ENCODE measurements at regions not wholly inside any gene's neighbourhood (a gene's known extent, or its start where the extent isn't known, plus 50 kb on each side); places are given as distances from the start of the nearest gene placed in this dataset.

DNA sequence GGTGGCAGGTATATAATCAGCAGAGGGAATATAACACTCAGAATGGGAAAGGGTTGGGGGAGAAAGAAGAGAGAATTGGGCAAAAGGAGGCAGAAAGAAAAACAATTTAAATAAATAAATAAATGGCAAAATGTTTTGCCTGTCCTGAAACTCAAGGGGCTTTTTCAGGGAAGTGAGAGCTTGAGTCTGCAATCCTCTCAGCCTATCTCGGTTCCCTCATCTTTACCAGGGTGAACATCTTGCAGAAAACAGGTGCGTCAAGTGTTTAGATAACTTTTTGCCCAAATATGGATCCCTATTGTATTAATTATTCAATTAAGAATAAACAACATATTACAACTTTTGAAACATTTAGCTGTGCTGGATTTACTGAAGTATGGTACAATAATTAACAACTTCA is 343.0 kb upstream of the EDIL3 start:
- DNase-seq (ENCODE audit: low spot score): no peak
- TF ChIP-seq, protein P1, sequence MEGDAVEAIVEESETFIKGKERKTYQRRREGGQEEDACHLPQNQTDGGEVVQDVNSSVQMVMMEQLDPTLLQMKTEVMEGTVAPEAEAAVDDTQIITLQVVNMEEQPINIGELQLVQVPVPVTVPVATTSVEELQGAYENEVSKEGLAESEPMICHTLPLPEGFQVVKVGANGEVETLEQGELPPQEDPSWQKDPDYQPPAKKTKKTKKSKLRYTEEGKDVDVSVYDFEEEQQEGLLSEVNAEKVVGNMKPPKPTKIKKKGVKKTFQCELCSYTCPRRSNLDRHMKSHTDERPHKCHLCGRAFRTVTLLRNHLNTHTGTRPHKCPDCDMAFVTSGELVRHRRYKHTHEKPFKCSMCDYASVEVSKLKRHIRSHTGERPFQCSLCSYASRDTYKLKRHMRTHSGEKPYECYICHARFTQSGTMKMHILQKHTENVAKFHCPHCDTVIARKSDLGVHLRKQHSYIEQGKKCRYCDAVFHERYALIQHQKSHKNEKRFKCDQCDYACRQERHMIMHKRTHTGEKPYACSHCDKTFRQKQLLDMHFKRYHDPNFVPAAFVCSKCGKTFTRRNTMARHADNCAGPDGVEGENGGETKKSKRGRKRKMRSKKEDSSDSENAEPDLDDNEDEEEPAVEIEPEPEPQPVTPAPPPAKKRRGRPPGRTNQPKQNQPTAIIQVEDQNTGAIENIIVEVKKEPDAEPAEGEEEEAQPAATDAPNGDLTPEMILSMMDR (conservative IDR thresholded peaks at IDR 0.05; ENCODE audit: low read depth): no peak
- ChIA-PET POLR2A (ENCODE audit: low non-redundant PET) (no interaction called here), CTCF (no interaction called here)
- no peak overlapping the region for H3K27ac ChIP-seq

DNA sequence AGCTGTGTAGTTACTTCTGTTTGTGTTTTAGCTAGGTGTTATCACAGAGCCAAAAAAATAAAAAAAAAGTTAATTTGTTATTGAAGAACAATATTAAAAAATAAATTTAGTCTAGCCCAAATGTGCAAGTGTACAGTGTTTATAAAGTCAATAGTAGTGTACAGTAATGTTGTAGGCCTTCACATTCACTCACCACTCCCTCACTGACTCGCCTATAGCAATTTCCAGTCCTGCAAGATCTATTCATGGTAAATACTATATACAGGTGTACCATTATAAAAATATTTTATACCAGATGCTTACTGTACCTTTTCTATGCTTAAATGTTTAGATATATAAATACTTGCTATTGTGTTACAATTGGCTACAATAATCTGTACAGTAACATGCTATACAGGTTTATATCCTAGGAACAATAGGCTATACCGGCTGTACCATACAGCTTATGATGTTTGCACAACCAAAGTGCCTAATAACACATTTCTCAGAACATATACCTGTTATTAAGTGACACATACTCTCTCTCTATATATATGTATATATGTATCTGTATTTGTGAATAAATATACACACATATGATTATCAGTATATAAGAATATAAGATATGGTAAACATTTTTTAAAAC is 341.4 kb upstream of the EDIL3 start:
- H3K27ac ChIP-seq: no peak overlapping the region
- ChIA-PET POLR2A (ENCODE audit: low non-redundant PET) (no interaction called here), CTCF (interaction anchor here (0.6 to 0.7 kb wide), 2 partner anchors 547 to 1899 kb away, joined by 3 to 6 read pairs; no protein-coding TSS in a partner anchor)
- DNase-seq (ENCODE audit: low spot score): no peak
- TF ChIP-seq, protein P1 (conservative IDR thresholded peaks at IDR 0.05; ENCODE audit: low read depth): no peak

DNA sequence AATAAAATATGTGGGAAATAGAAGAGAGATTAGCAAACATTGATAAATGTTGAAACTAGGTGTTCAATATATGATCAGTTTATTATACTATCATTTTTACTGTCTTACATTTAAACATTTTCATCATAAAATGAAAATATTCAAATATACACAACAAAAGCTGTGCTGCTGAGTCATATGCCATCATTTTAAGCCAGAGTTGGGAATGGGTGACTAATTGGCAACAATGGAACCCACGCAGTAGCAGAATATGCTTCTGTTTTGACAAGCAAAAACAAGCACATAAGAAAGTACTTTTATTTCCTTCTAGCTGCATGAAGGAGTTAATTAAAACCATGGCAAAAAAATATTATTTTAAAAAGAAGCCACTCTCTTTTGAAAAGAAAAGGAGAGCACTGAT is 340.0 kb upstream of the EDIL3 start:
- CTCF ChIA-PET: interaction anchor here (0.6 kb wide), 1 partner anchor 368 kb away, joined by 3 read pairs; no protein-coding TSS in a partner anchor
- POLR2A ChIA-PET (ENCODE audit: low non-redundant PET): no interaction called here
- H3K27ac ChIP-seq: no peak overlapping the region
- TF ChIP-seq, protein P1 (conservative IDR thresholded peaks at IDR 0.05; ENCODE audit: low read depth): no peak
- peak; percentile 42 for DNase-seq (ENCODE audit: low spot score)

DNA sequence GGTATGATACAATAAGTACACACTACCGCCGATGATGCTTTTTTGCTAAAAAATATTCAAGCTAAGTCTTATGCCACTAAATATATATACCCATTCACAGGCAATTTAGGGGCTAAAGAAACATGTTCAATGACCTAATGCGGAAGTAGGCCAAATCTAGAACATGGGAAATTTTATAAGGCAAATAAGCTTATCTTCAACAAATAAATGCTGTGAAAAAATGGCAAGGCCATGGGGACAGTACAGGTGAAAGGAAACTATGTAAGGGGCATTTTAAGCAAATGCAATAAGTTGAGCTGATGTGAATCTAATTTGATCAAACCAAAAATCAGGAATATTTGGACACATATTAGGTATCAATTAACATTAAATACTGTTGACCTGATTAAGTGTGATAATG is 339.5 kb upstream of the EDIL3 start:
- TF ChIP-seq, protein P1 (conservative IDR thresholded peaks at IDR 0.05; ENCODE audit: low read depth): no peak
- ChIA-PET POLR2A (ENCODE audit: low non-redundant PET) (no interaction called here), CTCF (no interaction called here)
- DNase-seq (ENCODE audit: low spot score): no peak
- no peak overlapping the region for H3K27ac ChIP-seq

DNA sequence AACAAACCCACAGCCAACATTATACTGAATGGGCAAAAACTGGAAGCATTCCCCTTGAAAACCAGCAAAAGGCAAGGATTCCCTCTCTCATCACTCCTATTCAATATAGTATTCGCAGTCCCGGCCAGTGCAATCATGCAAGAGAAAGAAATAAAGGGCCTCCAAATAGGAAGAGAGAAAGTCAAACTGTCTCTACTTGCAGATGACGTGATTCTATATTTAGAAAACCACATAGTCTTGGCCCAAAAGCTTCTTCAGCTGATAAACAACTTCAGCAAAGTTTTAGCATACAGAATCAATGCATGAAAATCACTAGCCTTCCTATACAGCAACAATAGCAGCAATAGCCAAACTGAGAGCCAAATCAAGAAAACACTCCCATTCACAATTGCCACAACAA is 333.7 kb upstream of the EDIL3 start:
- CTCF ChIA-PET: interaction anchor here (0.6 kb wide), 1 partner anchor 1183 kb away, joined by 5 read pairs; no protein-coding TSS in a partner anchor
- POLR2A ChIA-PET (ENCODE audit: low non-redundant PET): no interaction called here
- TF ChIP-seq, protein P1 (conservative IDR thresholded peaks at IDR 0.05; ENCODE audit: low read depth): no peak
- no peak for DNase-seq (ENCODE audit: low spot score)
- H3K27ac ChIP-seq: no peak overlapping the region

DNA sequence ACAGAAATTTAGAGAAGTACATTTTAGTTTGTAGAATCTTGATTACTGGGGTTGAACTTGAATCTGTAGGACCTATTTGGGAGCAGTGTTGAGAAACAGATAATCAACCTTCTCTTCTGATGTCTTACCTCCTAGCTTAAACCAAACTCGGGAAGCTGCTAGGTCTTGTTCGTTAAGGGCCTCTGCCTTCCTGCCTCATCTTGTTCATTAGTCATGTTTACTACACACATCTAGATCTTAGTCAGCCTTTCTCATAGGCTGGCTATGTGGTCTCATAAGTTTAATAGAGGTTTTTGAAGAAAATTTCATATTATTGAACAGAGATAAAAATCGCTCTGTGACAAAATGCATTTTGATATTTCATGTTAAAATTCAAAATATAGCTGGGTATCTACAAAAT is 331.0 kb upstream of the EDIL3 start:
- POLR2A ChIA-PET (ENCODE audit: low non-redundant PET): no interaction called here
- no peak overlapping the region for H3K27ac ChIP-seq
- DNase-seq (ENCODE audit: low spot score): peak; percentile 36
- TF ChIP-seq, protein P1 (conservative IDR thresholded peaks at IDR 0.05; ENCODE audit: low read depth): no peak
- CTCF ChIA-PET: interaction anchor here (0.6 kb wide), 3 partner anchors 120 to 881 kb away, joined by 3 to 8 read pairs (median 3); no protein-coding TSS in a partner anchor
